K562 (cell line): ENCODE measurements at regions not wholly inside any gene's neighbourhood (a gene's known extent, or its start where the extent isn't known, plus 50 kb on each side); places are given as distances from the start of the nearest gene placed in this dataset.
"Not testable (repeated sequence)": the region's sequence is repeated elsewhere in the genome, so short reads cannot be mapped to it uniquely, and the experiment has no call there.

Experiments
- ATAC-seq: fragments of 200-7000 bp; cut with Tn5 transposase; 3 replicates; pipeline ENCODE4 v1.9.1; 2020; ENCODE audit warnings: moderate library complexity
- BruUV-seq: library from RNA; stranded (reverse); fragments of 400-500 nt; replicated peaks from 2 replicates; lab custom pipeline; 2021; lab: Mats Ljungman, UMichigan
- CTCF ChIA-PET: fragments of 300-600 bp; formaldehyde crosslinking; extraction: SDS; loops from one replicate; lab custom pipeline; 2021; ENCODE audit warnings: low intra/inter-chr PET ratio; lab: Yijun Ruan, JAX
- POLR2A ChIA-PET: fragments of 300-600, 350-650 bp; sonication (Branson Sonifier 250); formaldehyde crosslinking; extraction: SDS; loops from one replicate; lab custom pipeline; 2021; ENCODE audit warnings: antibody characterized with exemption, inconsistent platforms; lab: Yijun Ruan, JAX
- DNase-seq, 4 experiments: peaks; one replicate each; pipeline versions ENCODE4 v3.0.0 to v3.0.0-alpha.2; 2011 to 2018; ENCODE audit warnings: low spot score in 3 of 4, mixed read lengths in 3 of 4; ENCODE audit errors: extremely low read depth in 1 of 4
- FAIRE-seq: peaks from 2 replicates; lab custom pipeline; 2011; peaks lifted over from hg19 to GRCh38; lab: Jason Lieb, UNC
- H2AFZ ChIP-seq: 2 replicates; pipeline ENCODE4 v1.6.0; 2011; ENCODE audit warnings: low read depth, low read length, control low read depth, inconsistent platforms
- H3K27ac ChIP-seq: fragments of 200-600 bp; 3 replicates; pipeline ENCODE4 v1.8.0; 2011; ENCODE audit warnings: low read depth, mild to moderate bottlenecking, control low read depth, inconsistent platforms, low read length, moderate library complexity, mixed read lengths; ENCODE audit errors: extremely low read depth
- H3K27me3 ChIP-seq, 2 experiments: fragments of 300-600 bp in 1 of 2; 2 replicates in 1 of 2; 3 replicates in 1 of 2; pipeline versions ENCODE4 v1.6.0 to v1.8.0; 2011; ENCODE audit warnings: inconsistent platforms in 2 of 2, low read length in 2 of 2, mild to moderate bottlenecking in 1 of 2, mixed read lengths in 1 of 2, moderate library complexity in 1 of 2; ENCODE audit not compliant: control insufficient read depth in 2 of 2, insufficient read depth in 2 of 2
- H3K36me3 ChIP-seq: fragments of 300-600 bp; 3 replicates; pipeline ENCODE4 v1.8.0; 2011; ENCODE audit warnings: mild to moderate bottlenecking, low read length, inconsistent platforms; ENCODE audit not compliant: control insufficient read depth, insufficient read depth
- H3K4me1 ChIP-seq, 2 experiments: fragments of 200-600 bp in 1 of 2; replicated peaks in 1 of 2; 2 replicates in 1 of 2; 3 replicates in 1 of 2; pipeline versions ENCODE4 v1.5.1 to v1.8.0; 2011; ENCODE audit warnings: inconsistent platforms in 2 of 2, low read length in 2 of 2, mild to moderate bottlenecking in 1 of 2, mixed read lengths in 1 of 2, moderate library complexity in 1 of 2; ENCODE audit not compliant: control insufficient read depth in 2 of 2, insufficient read depth in 2 of 2
- H3K4me2 ChIP-seq: 2 replicates; pipeline ENCODE4 v1.6.1; 2011; ENCODE audit warnings: low read length, control low read depth, inconsistent platforms, mixed read lengths; ENCODE audit not compliant: insufficient read depth
- H3K4me3 ChIP-seq: fragments of 200-600 bp; sonication (generic), shearing (Covaris generic); 2 replicates; pipeline ENCODE4 v1.5.1; 2016; ENCODE audit warnings: control low read depth, inconsistent platforms
- H3K79me2 ChIP-seq: fragments of 200-600 bp; 3 replicates; pipeline ENCODE4 v1.8.0; 2011; ENCODE audit warnings: low read length, inconsistent platforms; ENCODE audit not compliant: control insufficient read depth, insufficient read depth
- H3K9ac ChIP-seq, 2 experiments: 2 replicates each; pipeline versions ENCODE4 v1.6.0 to v1.6.1; 2011; ENCODE audit warnings: low read depth in 2 of 2, low read length in 2 of 2, control low read depth in 1 of 2, inconsistent platforms in 1 of 2, mild to moderate bottlenecking in 1 of 2, mixed read lengths in 1 of 2; ENCODE audit not compliant: insufficient read depth in 1 of 2
- H3K9me1 ChIP-seq: one replicate; pipeline ENCODE4 v1.6.0; 2011; ENCODE audit warnings: inconsistent platforms, mild to moderate bottlenecking, low read length, moderate library complexity; ENCODE audit not compliant: control insufficient read depth, insufficient read depth
- H3K9me3 ChIP-seq: replicated peaks from 2 replicates; pipeline ENCODE4 v1.5.1; 2011; ENCODE audit warnings: low read depth, low read length, inconsistent platforms; ENCODE audit not compliant: control insufficient read depth, insufficient read depth
- H4K20me1 ChIP-seq: replicated peaks from 2 replicates; pipeline ENCODE4 v1.6.1; 2011; ENCODE audit warnings: low read length, inconsistent platforms, mixed read lengths; ENCODE audit not compliant: control insufficient read depth, insufficient read depth
- WGBS: fragments of 100-300 bp; shearing (Covaris generic); methylation state at CpG from one replicate; pipeline ENCODE4 v1.1.6; 2016; ENCODE audit warnings: low coverage, mixed read lengths; ENCODE audit not compliant: insufficient coverage; ENCODE audit errors: missing lambda C conversion rate; 5-methylcytosine and 5-hydroxymethylcytosine counted together
- in situ Hi-C: fragments of 300-500 bp; cut with MboI; formaldehyde crosslinking; loops from 4 replicates; pipeline ENCODE4 v1.15.0; 2018; ENCODE audit warnings: inconsistent platforms, mixed read lengths
- intact Hi-C: fragments of 100-400 bp; cut with micrococcal nuclease; formaldehyde crosslinking; loops from 2 replicates; pipeline ENCODE4 v1.14.2; 2022

- H3K9me1 ChIP-seq, DNase-seq, H3K4me1 ChIP-seq, POLR2A ChIA-PET, H3K4me3 ChIP-seq, CTCF ChIA-PET, H3K79me2 ChIP-seq, FAIRE-seq, H3K9me3 ChIP-seq, H3K9ac ChIP-seq, ATAC-seq, H3K27me3 ChIP-seq, H4K20me1 ChIP-seq, H3K27ac ChIP-seq, intact Hi-C loops, H3K36me3 ChIP-seq, H3K4me2 ChIP-seq, H2AFZ ChIP-seq, in situ Hi-C loops, BruUV-seq: not testable (repeated sequence)
- 9% methylated on average over 21 of the region's 24 CpGs for WGBS
Measured at GRCh38 chr15:85255502-85255901, 124.9 kb upstream of the AKAP13 start.

- H3K9me1 ChIP-seq, H3K9ac ChIP-seq, H3K27ac ChIP-seq, H3K4me2 ChIP-seq, H3K4me1 ChIP-seq, CTCF ChIA-PET, H3K27me3 ChIP-seq, intact Hi-C loops, H3K79me2 ChIP-seq, H3K4me3 ChIP-seq, H4K20me1 ChIP-seq, FAIRE-seq, in situ Hi-C loops, H3K9me3 ChIP-seq, H2AFZ ChIP-seq, BruUV-seq, ATAC-seq, DNase-seq, POLR2A ChIA-PET, H3K36me3 ChIP-seq: not testable (repeated sequence)
- WGBS = 3% methylated on average over 17 of the region's 25 CpGs
Measured at GRCh38 chr15:85256009-85256997, 124.1 kb upstream of the AKAP13 start.

GRCh38 chr15:85258062-85258445 is 122.3 kb upstream of the AKAP13 start:
- H3K9ac ChIP-seq, in situ Hi-C loops, H3K36me3 ChIP-seq, H2AFZ ChIP-seq, intact Hi-C loops, H3K4me3 ChIP-seq, H3K27ac ChIP-seq, H3K9me1 ChIP-seq, H3K4me2 ChIP-seq, H4K20me1 ChIP-seq, H3K27me3 ChIP-seq, H3K9me3 ChIP-seq, DNase-seq, H3K79me2 ChIP-seq, ATAC-seq, CTCF ChIA-PET, BruUV-seq, FAIRE-seq, H3K4me1 ChIP-seq, POLR2A ChIA-PET: not testable (repeated sequence)
- 10% methylated on average over 2 of the region's 4 CpGs for WGBS
